ENCODE measurements at regions not wholly inside any gene's neighbourhood (a gene's known extent, or its start where the extent isn't known, plus 50 kb on each side); places are given as distances from the start of the nearest gene placed in this dataset.

GRCh38 chr3:103904991-103905390 is 1461.7 kb upstream of the ALCAM start:
- TF ChIP-seq CTCF (IDR thresholded peaks at IDR 0.05), result no peak
- H3K27me3 Mint-ChIP-seq (ENCODE audit: unreplicated experiment), result peaks cover 12% of the 10 kb centered on the region
- no peaks in the 10 kb centered on the region for H3K9me3 Mint-ChIP-seq (ENCODE audit: unreplicated experiment)
- no peaks in the 10 kb centered on the region for H3K36me3 Mint-ChIP-seq (ENCODE audit: unreplicated experiment)
- no peak overlapping the region for H3K27ac Mint-ChIP-seq (ENCODE audit: unreplicated experiment)
- DNase-seq (ENCODE audit: extremely low spot score, unreplicated experiment), result no peak
- no peak overlapping the region for H3K4me3 Mint-ChIP-seq (ENCODE audit: unreplicated experiment)
- no peaks in the 10 kb centered on the region for H3K4me1 Mint-ChIP-seq (ENCODE audit: unreplicated experiment)

- H3K4me3 Mint-ChIP-seq (ENCODE audit: unreplicated experiment), result no peak overlapping the region
- H3K27ac Mint-ChIP-seq (ENCODE audit: unreplicated experiment), result no peak overlapping the region
- peaks cover 12% of the 10 kb centered on the region for H3K27me3 Mint-ChIP-seq (ENCODE audit: unreplicated experiment)
- TF ChIP-seq CTCF (IDR thresholded peaks at IDR 0.05), result no peak
- no peak for DNase-seq (ENCODE audit: extremely low spot score, unreplicated experiment)
- no peaks in the 10 kb centered on the region for H3K4me1 Mint-ChIP-seq (ENCODE audit: unreplicated experiment)
- H3K9me3 Mint-ChIP-seq (ENCODE audit: unreplicated experiment), result no peaks in the 10 kb centered on the region
- H3K36me3 Mint-ChIP-seq (ENCODE audit: unreplicated experiment), result no peaks in the 10 kb centered on the region
Measured at GRCh38 chr3:103906304-103906703, 1460.4 kb upstream of the ALCAM start.

- no peaks in the 10 kb centered on the region for H3K4me1 Mint-ChIP-seq (ENCODE audit: unreplicated experiment)
Measured at GRCh38 chr3:103906808-103907207, 1459.9 kb upstream of the ALCAM start.

GRCh38 chr3:103907567-103907966 is 1459.1 kb upstream of the ALCAM start:
- TF ChIP-seq CTCF (IDR thresholded peaks at IDR 0.05), result no peak
- Mint-ChIP-seq H3K4me1 (ENCODE audit: unreplicated experiment) (no peaks in the 10 kb centered on the region), H3K36me3 (ENCODE audit: unreplicated experiment) (no peaks in the 10 kb centered on the region), H3K4me3 (ENCODE audit: unreplicated experiment) (no peak overlapping the region), H3K27ac (ENCODE audit: unreplicated experiment) (no peak overlapping the region), H3K9me3 (ENCODE audit: unreplicated experiment) (no peaks in the 10 kb centered on the region), H3K27me3 (ENCODE audit: unreplicated experiment) (peaks cover 8% of the 10 kb centered on the region)
- DNase-seq (ENCODE audit: extremely low spot score, unreplicated experiment), result no peak

More at GRCh38 chr3:103906808-103907207, 1459.9 kb upstream of the ALCAM start:
- H3K27me3 Mint-ChIP-seq (ENCODE audit: unreplicated experiment), result peaks cover 7% of the 10 kb centered on the region
- H3K36me3 Mint-ChIP-seq (ENCODE audit: unreplicated experiment), result no peaks in the 10 kb centered on the region
- no peak overlapping the region for H3K27ac Mint-ChIP-seq (ENCODE audit: unreplicated experiment)
- no peak overlapping the region for H3K4me3 Mint-ChIP-seq (ENCODE audit: unreplicated experiment)
- no peaks in the 10 kb centered on the region for H3K9me3 Mint-ChIP-seq (ENCODE audit: unreplicated experiment)
- no peak for TF ChIP-seq CTCF (IDR thresholded peaks at IDR 0.05)
- DNase-seq (ENCODE audit: extremely low spot score, unreplicated experiment), result no peak

- H3K27ac Mint-ChIP-seq (ENCODE audit: unreplicated experiment), result no peak overlapping the region
- H3K27me3 Mint-ChIP-seq (ENCODE audit: unreplicated experiment), result peaks cover 8% of the 10 kb centered on the region
- no peak for DNase-seq (ENCODE audit: extremely low spot score, unreplicated experiment)
- no peak overlapping the region for H3K4me3 Mint-ChIP-seq (ENCODE audit: unreplicated experiment)
- H3K36me3 Mint-ChIP-seq (ENCODE audit: unreplicated experiment), result no peaks in the 10 kb centered on the region
- TF ChIP-seq CTCF (IDR thresholded peaks at IDR 0.05), result no peak
- H3K4me1 Mint-ChIP-seq (ENCODE audit: unreplicated experiment), result no peaks in the 10 kb centered on the region
- no peaks in the 10 kb centered on the region for H3K9me3 Mint-ChIP-seq (ENCODE audit: unreplicated experiment)
Measured at GRCh38 chr3:103909395-103909794, 1457.3 kb upstream of the ALCAM start.
